Neural cell (in vitro differentiated cells): ENCODE measurements at regions not wholly inside any gene's neighbourhood (a gene's known extent, or its start where the extent isn't known, plus 50 kb on each side); places are given as distances from the start of the nearest gene placed in this dataset.

ENCODE experiments used
- H2AFZ ChIP-seq: fragments of 200-600, 300-800 bp; sonication (generic), shearing (Covaris generic); 2 replicates; pipeline ENCODE4 v1.6.0; 2014; ENCODE audit warnings: low read depth, mild to moderate bottlenecking, antibody characterized with exemption, low read length, moderate library complexity
- H3F3A ChIP-seq: fragments of 200-600 bp; shearing (Covaris generic); 2 replicates; pipeline ENCODE4 v1.6.1; 2016; ENCODE audit warnings: mild to moderate bottlenecking, moderate library complexity, mixed read lengths, antibody characterized with exemption, low read length; ENCODE audit not compliant: insufficient read depth, poor library complexity, severe bottlenecking
- H3K27ac ChIP-seq: fragments of 200-600, 300-800 bp; sonication (generic), shearing (Covaris generic); 2 replicates; pipeline ENCODE4 v1.5.1; 2014; ENCODE audit warnings: mild to moderate bottlenecking, low read length, moderate library complexity
- H3K27me3 ChIP-seq: fragments of 300-800, 200-600 bp; sonication (generic), shearing (Covaris generic); 2 replicates; pipeline ENCODE4 v1.6.0; 2014; ENCODE audit warnings: mild to moderate bottlenecking, low read depth, low read length, moderate library complexity; ENCODE audit not compliant: insufficient read depth
- H3K36me3 ChIP-seq: fragments of 300-800, 200-600 bp; sonication (generic), shearing (Covaris generic); 2 replicates; pipeline ENCODE4 v1.5.1; 2014; ENCODE audit warnings: mild to moderate bottlenecking, antibody characterized with exemption, low read length, moderate library complexity; ENCODE audit not compliant: insufficient read depth
- H3K4me2 ChIP-seq: fragments of 300-800, 200-600 bp; sonication (generic), shearing (Covaris generic); 2 replicates; pipeline ENCODE4 v1.6.0; 2014; ENCODE audit warnings: mild to moderate bottlenecking, low read length
- H3K4me3 ChIP-seq: fragments of 300-800, 200-600 bp; sonication (generic), shearing (Covaris generic); 2 replicates; pipeline ENCODE4 v1.5.1; 2014; ENCODE audit warnings: mild to moderate bottlenecking, low read length, moderate library complexity
- H3K79me2 ChIP-seq: fragments of 200-600 bp; shearing (Covaris generic); replicated peaks from 2 replicates; pipeline ENCODE4 v1.6.0; 2014; ENCODE audit warnings: mild to moderate bottlenecking, low read length, moderate library complexity; ENCODE audit not compliant: insufficient read depth
- H3K9ac ChIP-seq: fragments of 300-800, 200-600 bp; sonication (generic), shearing (Covaris generic); 2 replicates; pipeline ENCODE4 v1.6.1; 2016; ENCODE audit warnings: mild to moderate bottlenecking, low read length, mixed read lengths
- H3K9me2 ChIP-seq: fragments of 200-600 bp; shearing (Covaris generic); 2 replicates; pipeline ENCODE4 v1.6.1; 2016; ENCODE audit warnings: mild to moderate bottlenecking, low read length, mixed read lengths; ENCODE audit not compliant: insufficient read depth
- H3K9me3 ChIP-seq: fragments of 200-600, 300-800 bp; sonication (generic), shearing (Covaris generic); 2 replicates; pipeline ENCODE4 v1.6.1; 2016; ENCODE audit warnings: mild to moderate bottlenecking, mixed run types, low read length, moderate library complexity, mixed read lengths
- H4K20me1 ChIP-seq: fragments of 200-600 bp; shearing (Covaris generic); 2 replicates; pipeline ENCODE4 v1.6.1; 2016; ENCODE audit warnings: mild to moderate bottlenecking, mixed run types; ENCODE audit not compliant: insufficient read depth
- EP300 ChIP-seq: fragments of 450-650 bp; conservative IDR thresholded peaks from 2 replicates; pipeline ENCODE4 v1.6.1; 2014; ENCODE audit warnings: antibody characterized with exemption, mild to moderate bottlenecking, moderate library complexity; ENCODE audit not compliant: poor library complexity, severe bottlenecking
- EZH2 ChIP-seq: fragments of 200-600, 300-800 bp; shearing (Covaris generic), sonication (generic); IDR thresholded peaks from 2 replicates; pipeline ENCODE4 v1.6.1; 2014; ENCODE audit warnings: antibody characterized with exemption, low read length, borderline replicate concordance, mild to moderate bottlenecking; ENCODE audit not compliant: insufficient read depth, poor library complexity, severe bottlenecking
- MXI1 ChIP-seq: fragments of 450-650 bp; conservative IDR thresholded peaks from 2 replicates; pipeline ENCODE4 v1.6.1; 2014; ENCODE audit warnings: antibody characterized with exemption, mild to moderate bottlenecking; ENCODE audit not compliant: poor library complexity, severe bottlenecking
- POLR2AphosphoS5 ChIP-seq: IDR thresholded peaks from 2 replicates; pipeline ENCODE4 v1.6.1; 2012
- RAD21 ChIP-seq: fragments of 450-650 bp; conservative IDR thresholded peaks from 2 replicates; pipeline ENCODE4 v1.6.1; 2014; ENCODE audit warnings: antibody characterized with exemption, mild to moderate bottlenecking, moderate library complexity
- REST ChIP-seq: IDR thresholded peaks from 2 replicates; pipeline ENCODE4 v1.6.1; 2012; ENCODE audit warnings: borderline replicate concordance
- SMC3 ChIP-seq: fragments of 450-650 bp; conservative IDR thresholded peaks from 2 replicates; pipeline ENCODE4 v1.6.1; 2014; ENCODE audit warnings: antibody characterized with exemption, mild to moderate bottlenecking, moderate library complexity; ENCODE audit not compliant: poor library complexity
- TAF1 ChIP-seq: IDR thresholded peaks from 2 replicates; pipeline ENCODE4 v1.6.1; 2012; ENCODE audit warnings: low read depth
- TF ChIP-seq, protein P1 (sequence below): fragments of 450-650 bp; IDR thresholded peaks from 2 replicates; pipeline ENCODE4 v1.5.1; 2014; ENCODE audit warnings: antibody characterized with exemption, mild to moderate bottlenecking, moderate library complexity; ENCODE audit not compliant: poor library complexity, severe bottlenecking

- H3K9me3 ChIP-seq: no peaks in the 10 kb centered on the region
- H3K27me3 ChIP-seq: no peaks in the 10 kb centered on the region
- H3F3A ChIP-seq: no peaks in the 10 kb centered on the region
- no peak for TF ChIP-seq MXI1
- no peak for TF ChIP-seq POLR2AphosphoS5
- TF ChIP-seq, protein P1, sequence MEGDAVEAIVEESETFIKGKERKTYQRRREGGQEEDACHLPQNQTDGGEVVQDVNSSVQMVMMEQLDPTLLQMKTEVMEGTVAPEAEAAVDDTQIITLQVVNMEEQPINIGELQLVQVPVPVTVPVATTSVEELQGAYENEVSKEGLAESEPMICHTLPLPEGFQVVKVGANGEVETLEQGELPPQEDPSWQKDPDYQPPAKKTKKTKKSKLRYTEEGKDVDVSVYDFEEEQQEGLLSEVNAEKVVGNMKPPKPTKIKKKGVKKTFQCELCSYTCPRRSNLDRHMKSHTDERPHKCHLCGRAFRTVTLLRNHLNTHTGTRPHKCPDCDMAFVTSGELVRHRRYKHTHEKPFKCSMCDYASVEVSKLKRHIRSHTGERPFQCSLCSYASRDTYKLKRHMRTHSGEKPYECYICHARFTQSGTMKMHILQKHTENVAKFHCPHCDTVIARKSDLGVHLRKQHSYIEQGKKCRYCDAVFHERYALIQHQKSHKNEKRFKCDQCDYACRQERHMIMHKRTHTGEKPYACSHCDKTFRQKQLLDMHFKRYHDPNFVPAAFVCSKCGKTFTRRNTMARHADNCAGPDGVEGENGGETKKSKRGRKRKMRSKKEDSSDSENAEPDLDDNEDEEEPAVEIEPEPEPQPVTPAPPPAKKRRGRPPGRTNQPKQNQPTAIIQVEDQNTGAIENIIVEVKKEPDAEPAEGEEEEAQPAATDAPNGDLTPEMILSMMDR: no peak
- no peak for TF ChIP-seq EZH2
- no peak for TF ChIP-seq RAD21
- no peak for TF ChIP-seq TAF1
- TF ChIP-seq SMC3: no peak
- TF ChIP-seq EP300: no peak
- no peaks in the 10 kb centered on the region for H3K79me2 ChIP-seq
- H4K20me1 ChIP-seq: no peaks in the 10 kb centered on the region
- no peak overlapping the region for H3K4me2 ChIP-seq
- H2AFZ ChIP-seq: no peak overlapping the region
- no peak overlapping the region for H3K9ac ChIP-seq
- no peaks in the 10 kb centered on the region for H3K9me2 ChIP-seq
- no peak overlapping the region for H3K27ac ChIP-seq
- H3K4me3 ChIP-seq: no peak overlapping the region
- H3K36me3 ChIP-seq: no peaks in the 10 kb centered on the region
Measured at GRCh38 chr2:138175066-138175465, 210.8 kb downstream of the HNMT start.

GRCh38 chr2:138176862-138177439 lies 212.7 kb downstream of the HNMT start:
- no peaks in the 10 kb centered on the region for H3K9me2 ChIP-seq
- H3K4me3 ChIP-seq: no peak overlapping the region
- H3F3A ChIP-seq: no peaks in the 10 kb centered on the region
- no peak overlapping the region for H2AFZ ChIP-seq
- no peaks in the 10 kb centered on the region for H3K79me2 ChIP-seq
- no peak overlapping the region for H3K27ac ChIP-seq
- no peaks in the 10 kb centered on the region for H3K36me3 ChIP-seq
- H3K27me3 ChIP-seq: no peaks in the 10 kb centered on the region
- TF ChIP-seq RAD21: no peak
- no peak for TF ChIP-seq TAF1
- no peak for TF ChIP-seq SMC3
- TF ChIP-seq, protein P1: no peak
- no peak for TF ChIP-seq EP300
- no peak for TF ChIP-seq MXI1
- no peak for TF ChIP-seq POLR2AphosphoS5
- no peak for TF ChIP-seq EZH2
- no peak for TF ChIP-seq REST
- H3K4me2 ChIP-seq: no peak overlapping the region
- H4K20me1 ChIP-seq: no peaks in the 10 kb centered on the region
- H3K9ac ChIP-seq: no peak overlapping the region
- no peaks in the 10 kb centered on the region for H3K9me3 ChIP-seq
